Esophagus muscularis mucosa (tissue), 4 donors: ENCODE measurements at regions not wholly inside any gene's neighbourhood (a gene's known extent, or its start where the extent isn't known, plus 50 kb on each side); places are given as distances from the start of the nearest gene placed in this dataset.

Experiments
- EP300 ChIP-seq: sonication (generic); formaldehyde crosslinking; IDR thresholded peaks from one replicate; pipeline ENCODE4 v1.6.1; 2017; ENCODE audit warnings: antibody characterized with exemption
- POLR2A ChIP-seq: fragments of 450-650 bp; IDR thresholded peaks from one replicate; pipeline ENCODE4 v1.6.1; 2017; ENCODE audit warnings: antibody characterized with exemption, moderate library complexity, mild to moderate bottlenecking, low read depth
- POLR2AphosphoS5 ChIP-seq, 2 donors: sonication (generic); formaldehyde crosslinking; IDR thresholded peaks; one replicate each; pipeline ENCODE4 v1.6.1; 2017; ENCODE audit warnings: antibody characterized with exemption in 2 of 2
- TF ChIP-seq, protein P1 (sequence below), 3 experiments: fragments of 200-600 bp in 2 of 3; fragments of 450-650 bp in 1 of 3; sonication (generic) in 2 of 3; IDR thresholded peaks; one replicate each; pipeline ENCODE4 v1.5.1; 2017 to 2019; ENCODE audit warnings: antibody characterized with exemption in 3 of 3, mild to moderate bottlenecking in 2 of 3, moderate library complexity in 1 of 3

DNA sequence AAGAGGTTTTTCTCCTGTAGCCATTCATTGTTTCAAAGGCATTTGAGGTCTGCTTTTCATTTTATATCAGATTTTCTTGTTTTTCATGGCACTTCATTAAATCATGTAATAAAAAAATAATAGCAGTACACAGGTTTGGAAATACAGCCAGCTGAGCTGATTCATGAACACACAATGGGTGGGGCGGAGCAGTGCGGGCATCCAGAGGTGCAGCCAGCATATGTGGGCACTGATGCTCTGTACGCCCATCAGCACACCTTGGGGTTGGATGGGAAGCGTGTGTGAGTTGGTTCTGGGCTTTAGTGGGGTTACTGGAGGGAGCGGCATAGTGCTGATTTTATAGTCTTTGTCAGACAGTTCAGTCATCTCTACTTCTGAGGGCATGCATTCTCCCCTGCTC lies 54.2 kb upstream of the IRX4 start:
- TF ChIP-seq EP300 (no peak), POLR2AphosphoS5 (IDR thresholded peaks at IDR 0.05) (no peak), POLR2A (no peak)
- TF ChIP-seq, protein P1, sequence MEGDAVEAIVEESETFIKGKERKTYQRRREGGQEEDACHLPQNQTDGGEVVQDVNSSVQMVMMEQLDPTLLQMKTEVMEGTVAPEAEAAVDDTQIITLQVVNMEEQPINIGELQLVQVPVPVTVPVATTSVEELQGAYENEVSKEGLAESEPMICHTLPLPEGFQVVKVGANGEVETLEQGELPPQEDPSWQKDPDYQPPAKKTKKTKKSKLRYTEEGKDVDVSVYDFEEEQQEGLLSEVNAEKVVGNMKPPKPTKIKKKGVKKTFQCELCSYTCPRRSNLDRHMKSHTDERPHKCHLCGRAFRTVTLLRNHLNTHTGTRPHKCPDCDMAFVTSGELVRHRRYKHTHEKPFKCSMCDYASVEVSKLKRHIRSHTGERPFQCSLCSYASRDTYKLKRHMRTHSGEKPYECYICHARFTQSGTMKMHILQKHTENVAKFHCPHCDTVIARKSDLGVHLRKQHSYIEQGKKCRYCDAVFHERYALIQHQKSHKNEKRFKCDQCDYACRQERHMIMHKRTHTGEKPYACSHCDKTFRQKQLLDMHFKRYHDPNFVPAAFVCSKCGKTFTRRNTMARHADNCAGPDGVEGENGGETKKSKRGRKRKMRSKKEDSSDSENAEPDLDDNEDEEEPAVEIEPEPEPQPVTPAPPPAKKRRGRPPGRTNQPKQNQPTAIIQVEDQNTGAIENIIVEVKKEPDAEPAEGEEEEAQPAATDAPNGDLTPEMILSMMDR (IDR thresholded peaks at IDR 0.05) = no peak
